WTC11 (cell line): ENCODE measurements at regions not wholly inside any gene's neighbourhood (a gene's known extent, or its start where the extent isn't known, plus 50 kb on each side); places are given as distances from the start of the nearest gene placed in this dataset.

Experiments
- ETV6 ChIP-seq: sonication (generic); formaldehyde crosslinking; IDR thresholded peaks from 2 replicates; pipeline ENCODE4 v1.8.1; 2022; ENCODE audit warnings: mild to moderate bottlenecking, missing genetic modification reagents
- GTF2I ChIP-seq: fragments of 250-450 bp; sonication (Bioruptor Pico); conservative IDR thresholded peaks from 2 replicates; pipeline ENCODE4 v1.4.0; 2021; ENCODE audit warnings: mild to moderate bottlenecking
- JAZF1 ChIP-seq: fragments of 250-450 bp; sonication (Bioruptor Pico); IDR thresholded peaks from 2 replicates; pipeline ENCODE4 v1.9.0; 2021; ENCODE audit warnings: moderate library complexity, mild to moderate bottlenecking, inconsistent platforms
- NFATC4 ChIP-seq: fragments of 250-450 bp; sonication (Bioruptor Pico); IDR thresholded peaks from 2 replicates; pipeline ENCODE4 v1.9.0; 2021; ENCODE audit warnings: mild to moderate bottlenecking
- NR3C1 ChIP-seq: sonication (generic); formaldehyde crosslinking; conservative IDR thresholded peaks from 2 replicates; pipeline ENCODE4 v1.8.1; 2023; ENCODE audit warnings: low read depth, mild to moderate bottlenecking, missing genetic modification reagents
- PRRX2 ChIP-seq: fragments of 250-450 bp; sonication (Bioruptor Pico); IDR thresholded peaks from 2 replicates; pipeline ENCODE4 v1.8.0; 2021; ENCODE audit warnings: mild to moderate bottlenecking
- RELA ChIP-seq: sonication (generic); formaldehyde crosslinking; IDR thresholded peaks from 2 replicates; pipeline ENCODE4 v1.8.1; 2022; ENCODE audit warnings: missing genetic modification reagents, mild to moderate bottlenecking, borderline replicate concordance
- TEAD1 ChIP-seq: sonication (generic); formaldehyde crosslinking; IDR thresholded peaks from 2 replicates; pipeline ENCODE4 v1.8.0; 2022; ENCODE audit warnings: mild to moderate bottlenecking, missing genetic modification reagents
- TP53 ChIP-seq: sonication (generic); formaldehyde crosslinking; IDR thresholded peaks from 2 replicates; pipeline ENCODE4 v1.8.1; 2023; ENCODE audit warnings: mild to moderate bottlenecking, missing genetic modification reagents
- ZBTB21 ChIP-seq: sonication (generic); formaldehyde crosslinking; IDR thresholded peaks from 2 replicates; pipeline ENCODE4 v1.8.1; 2023; ENCODE audit warnings: mild to moderate bottlenecking, missing genetic modification reagents, borderline replicate concordance
- ZNF232 ChIP-seq: sonication (generic); formaldehyde crosslinking; IDR thresholded peaks from 2 replicates; pipeline ENCODE4 v1.8.0; 2022; ENCODE audit warnings: mild to moderate bottlenecking, missing genetic modification reagents
- ZNF263 ChIP-seq: sonication (generic); formaldehyde crosslinking; IDR thresholded peaks from 2 replicates; pipeline ENCODE4 v1.8.1; 2022; ENCODE audit warnings: low read depth, mild to moderate bottlenecking, moderate library complexity, missing genetic modification reagents
- ZNF396 ChIP-seq: fragments of 250-450 bp; sonication (Bioruptor Pico); IDR thresholded peaks from 2 replicates; pipeline ENCODE4 v1.8.0; 2021; ENCODE audit warnings: mild to moderate bottlenecking, moderate library complexity, borderline replicate concordance
- ZNF671 ChIP-seq: fragments of 250-450 bp; sonication (Bioruptor Pico); IDR thresholded peaks from 2 replicates; pipeline ENCODE4 v1.8.0; 2021; ENCODE audit warnings: mild to moderate bottlenecking
- TF ChIP-seq, protein P1 (sequence below): sonication (generic); formaldehyde crosslinking; IDR thresholded peaks from 2 replicates; pipeline ENCODE4 v1.8.1; 2023; ENCODE audit warnings: mild to moderate bottlenecking, missing genetic modification reagents, borderline replicate concordance
- TF ChIP-seq, protein P2 (sequence below): sonication (generic); formaldehyde crosslinking; IDR thresholded peaks from 2 replicates; pipeline ENCODE4 v1.8.0; 2022; ENCODE audit warnings: mild to moderate bottlenecking, missing genetic modification reagents
- TF ChIP-seq, protein P3 (sequence below): sonication (generic); formaldehyde crosslinking; IDR thresholded peaks from 2 replicates; pipeline ENCODE4 v1.8.1; 2023; ENCODE audit warnings: mild to moderate bottlenecking, missing genetic modification reagents
- TF ChIP-seq, protein P4 (sequence below): sonication (generic); formaldehyde crosslinking; IDR thresholded peaks from 2 replicates; pipeline ENCODE4 v1.8.1; 2022; ENCODE audit warnings: mild to moderate bottlenecking, missing genetic modification reagents, moderate library complexity, borderline replicate concordance
- TF ChIP-seq, protein P5 (sequence below): sonication (generic); formaldehyde crosslinking; conservative IDR thresholded peaks from 2 replicates; pipeline ENCODE4 v1.8.1; 2023; ENCODE audit warnings: mild to moderate bottlenecking, low read depth, missing genetic modification reagents, moderate library complexity
- TF ChIP-seq, protein P6 (sequence below): sonication (generic); formaldehyde crosslinking; IDR thresholded peaks from 2 replicates; pipeline ENCODE4 v1.8.0; 2022; ENCODE audit warnings: mild to moderate bottlenecking, missing genetic modification reagents
- TF ChIP-seq, protein P7 (sequence below): fragments of 250-450 bp; sonication (Bioruptor Pico); conservative IDR thresholded peaks from 2 replicates; pipeline ENCODE4 v1.9.0; 2021; ENCODE audit warnings: mild to moderate bottlenecking

DNA sequence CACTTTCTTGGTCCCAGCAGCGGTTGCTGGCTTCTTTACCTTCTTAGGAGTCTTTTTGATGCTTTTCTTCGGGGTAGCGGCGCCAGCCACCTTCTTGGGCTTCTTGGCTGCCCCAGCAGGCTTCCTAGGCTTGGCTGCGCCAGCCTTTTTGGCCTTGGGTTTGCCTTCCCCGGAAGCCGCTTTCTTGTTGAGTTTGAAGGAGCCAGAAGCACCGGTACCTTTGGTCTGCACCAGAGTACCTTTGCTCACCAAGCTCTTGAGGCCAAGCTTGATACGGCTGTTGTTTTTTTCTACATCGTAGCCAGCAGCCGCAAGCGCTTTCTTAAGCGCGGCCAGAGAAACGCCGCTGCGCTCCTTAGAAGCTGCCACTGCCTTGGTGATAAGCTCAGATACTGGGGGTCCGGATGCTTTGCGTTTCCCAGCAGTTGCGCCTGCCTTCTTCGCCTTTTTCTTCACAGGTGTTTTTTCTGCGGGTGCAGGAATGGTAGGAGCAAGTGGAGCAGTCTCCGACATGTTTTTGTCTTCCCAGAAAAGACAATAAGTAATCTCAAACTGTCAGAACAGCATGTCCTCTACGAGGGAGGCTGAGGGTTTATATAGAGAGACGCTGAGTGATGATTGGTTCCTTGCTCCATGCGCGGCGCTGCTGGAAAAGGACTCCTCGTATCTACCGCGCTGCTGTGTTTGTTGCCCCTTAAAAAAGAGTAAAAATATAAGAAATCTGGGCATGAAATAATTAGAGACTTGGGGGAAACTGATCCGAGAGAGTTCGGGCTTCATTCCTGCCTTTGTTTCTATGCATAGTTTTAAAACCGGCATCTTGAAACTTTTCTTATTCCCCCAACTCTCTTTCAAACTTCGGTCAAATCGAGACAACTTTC, 130.3 kb upstream of the BTN3A2 start (continued):
- TF ChIP-seq ZBTB21 (CRISPR knock-in tag), result no peak
- TF ChIP-seq, protein P1, sequence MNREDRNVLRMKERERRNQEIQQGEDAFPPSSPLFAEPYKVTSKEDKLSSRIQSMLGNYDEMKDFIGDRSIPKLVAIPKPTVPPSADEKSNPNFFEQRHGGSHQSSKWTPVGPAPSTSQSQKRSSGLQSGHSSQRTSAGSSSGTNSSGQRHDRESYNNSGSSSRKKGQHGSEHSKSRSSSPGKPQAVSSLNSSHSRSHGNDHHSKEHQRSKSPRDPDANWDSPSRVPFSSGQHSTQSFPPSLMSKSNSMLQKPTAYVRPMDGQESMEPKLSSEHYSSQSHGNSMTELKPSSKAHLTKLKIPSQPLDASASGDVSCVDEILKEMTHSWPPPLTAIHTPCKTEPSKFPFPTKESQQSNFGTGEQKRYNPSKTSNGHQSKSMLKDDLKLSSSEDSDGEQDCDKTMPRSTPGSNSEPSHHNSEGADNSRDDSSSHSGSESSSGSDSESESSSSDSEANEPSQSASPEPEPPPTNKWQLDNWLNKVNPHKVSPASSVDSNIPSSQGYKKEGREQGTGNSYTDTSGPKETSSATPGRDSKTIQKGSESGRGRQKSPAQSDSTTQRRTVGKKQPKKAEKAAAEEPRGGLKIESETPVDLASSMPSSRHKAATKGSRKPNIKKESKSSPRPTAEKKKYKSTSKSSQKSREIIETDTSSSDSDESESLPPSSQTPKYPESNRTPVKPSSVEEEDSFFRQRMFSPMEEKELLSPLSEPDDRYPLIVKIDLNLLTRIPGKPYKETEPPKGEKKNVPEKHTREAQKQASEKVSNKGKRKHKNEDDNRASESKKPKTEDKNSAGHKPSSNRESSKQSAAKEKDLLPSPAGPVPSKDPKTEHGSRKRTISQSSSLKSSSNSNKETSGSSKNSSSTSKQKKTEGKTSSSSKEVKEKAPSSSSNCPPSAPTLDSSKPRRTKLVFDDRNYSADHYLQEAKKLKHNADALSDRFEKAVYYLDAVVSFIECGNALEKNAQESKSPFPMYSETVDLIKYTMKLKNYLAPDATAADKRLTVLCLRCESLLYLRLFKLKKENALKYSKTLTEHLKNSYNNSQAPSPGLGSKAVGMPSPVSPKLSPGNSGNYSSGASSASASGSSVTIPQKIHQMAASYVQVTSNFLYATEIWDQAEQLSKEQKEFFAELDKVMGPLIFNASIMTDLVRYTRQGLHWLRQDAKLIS (CRISPR knock-in tag), result peak; percentile 49; the same call in 1 of the 2 replicates
- no peak for TF ChIP-seq TEAD1 (CRISPR knock-in tag)
- TF ChIP-seq, protein P2, sequence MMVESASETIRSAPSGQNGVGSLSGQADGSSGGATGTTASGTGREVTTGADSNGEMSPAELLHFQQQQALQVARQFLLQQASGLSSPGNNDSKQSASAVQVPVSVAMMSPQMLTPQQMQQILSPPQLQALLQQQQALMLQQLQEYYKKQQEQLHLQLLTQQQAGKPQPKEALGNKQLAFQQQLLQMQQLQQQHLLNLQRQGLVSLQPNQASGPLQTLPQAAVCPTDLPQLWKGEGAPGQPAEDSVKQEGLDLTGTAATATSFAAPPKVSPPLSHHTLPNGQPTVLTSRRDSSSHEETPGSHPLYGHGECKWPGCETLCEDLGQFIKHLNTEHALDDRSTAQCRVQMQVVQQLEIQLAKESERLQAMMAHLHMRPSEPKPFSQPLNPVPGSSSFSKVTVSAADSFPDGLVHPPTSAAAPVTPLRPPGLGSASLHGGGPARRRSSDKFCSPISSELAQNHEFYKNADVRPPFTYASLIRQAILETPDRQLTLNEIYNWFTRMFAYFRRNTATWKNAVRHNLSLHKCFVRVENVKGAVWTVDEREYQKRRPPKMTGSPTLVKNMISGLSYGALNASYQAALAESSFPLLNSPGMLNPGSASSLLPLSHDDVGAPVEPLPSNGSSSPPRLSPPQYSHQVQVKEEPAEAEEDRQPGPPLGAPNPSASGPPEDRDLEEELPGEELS, result 0 out of 2 replicates have a peak, but pooled peaks have one; percentile 31
- TF ChIP-seq RELA (CRISPR knock-in tag), result no peak
- TF ChIP-seq, protein P3, sequence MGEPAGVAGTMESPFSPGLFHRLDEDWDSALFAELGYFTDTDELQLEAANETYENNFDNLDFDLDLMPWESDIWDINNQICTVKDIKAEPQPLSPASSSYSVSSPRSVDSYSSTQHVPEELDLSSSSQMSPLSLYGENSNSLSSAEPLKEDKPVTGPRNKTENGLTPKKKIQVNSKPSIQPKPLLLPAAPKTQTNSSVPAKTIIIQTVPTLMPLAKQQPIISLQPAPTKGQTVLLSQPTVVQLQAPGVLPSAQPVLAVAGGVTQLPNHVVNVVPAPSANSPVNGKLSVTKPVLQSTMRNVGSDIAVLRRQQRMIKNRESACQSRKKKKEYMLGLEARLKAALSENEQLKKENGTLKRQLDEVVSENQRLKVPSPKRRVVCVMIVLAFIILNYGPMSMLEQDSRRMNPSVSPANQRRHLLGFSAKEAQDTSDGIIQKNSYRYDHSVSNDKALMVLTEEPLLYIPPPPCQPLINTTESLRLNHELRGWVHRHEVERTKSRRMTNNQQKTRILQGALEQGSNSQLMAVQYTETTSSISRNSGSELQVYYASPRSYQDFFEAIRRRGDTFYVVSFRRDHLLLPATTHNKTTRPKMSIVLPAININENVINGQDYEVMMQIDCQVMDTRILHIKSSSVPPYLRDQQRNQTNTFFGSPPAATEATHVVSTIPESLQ (CRISPR knock-in tag), result no peak
- no peak for TF ChIP-seq ZNF396 (CRISPR knock-in tag)
- no peak for TF ChIP-seq NR3C1 (CRISPR knock-in tag)
- TF ChIP-seq JAZF1 (CRISPR knock-in tag), result no peak
- TF ChIP-seq TP53 (CRISPR knock-in tag), result no peak
- 0 out of 2 replicates have a peak, but pooled peaks have one; percentile 43 for TF ChIP-seq ZNF671
- peak; percentile 64; the same call in 1 of the 2 replicates for TF ChIP-seq ETV6 (CRISPR knock-in tag)
- peak; percentile 59; the same call in 1 of the 2 replicates for TF ChIP-seq ZNF263 (CRISPR knock-in tag)
- TF ChIP-seq, protein P4, sequence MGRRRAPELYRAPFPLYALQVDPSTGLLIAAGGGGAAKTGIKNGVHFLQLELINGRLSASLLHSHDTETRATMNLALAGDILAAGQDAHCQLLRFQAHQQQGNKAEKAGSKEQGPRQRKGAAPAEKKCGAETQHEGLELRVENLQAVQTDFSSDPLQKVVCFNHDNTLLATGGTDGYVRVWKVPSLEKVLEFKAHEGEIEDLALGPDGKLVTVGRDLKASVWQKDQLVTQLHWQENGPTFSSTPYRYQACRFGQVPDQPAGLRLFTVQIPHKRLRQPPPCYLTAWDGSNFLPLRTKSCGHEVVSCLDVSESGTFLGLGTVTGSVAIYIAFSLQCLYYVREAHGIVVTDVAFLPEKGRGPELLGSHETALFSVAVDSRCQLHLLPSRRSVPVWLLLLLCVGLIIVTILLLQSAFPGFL, result no peak
- TF ChIP-seq, protein P5, sequence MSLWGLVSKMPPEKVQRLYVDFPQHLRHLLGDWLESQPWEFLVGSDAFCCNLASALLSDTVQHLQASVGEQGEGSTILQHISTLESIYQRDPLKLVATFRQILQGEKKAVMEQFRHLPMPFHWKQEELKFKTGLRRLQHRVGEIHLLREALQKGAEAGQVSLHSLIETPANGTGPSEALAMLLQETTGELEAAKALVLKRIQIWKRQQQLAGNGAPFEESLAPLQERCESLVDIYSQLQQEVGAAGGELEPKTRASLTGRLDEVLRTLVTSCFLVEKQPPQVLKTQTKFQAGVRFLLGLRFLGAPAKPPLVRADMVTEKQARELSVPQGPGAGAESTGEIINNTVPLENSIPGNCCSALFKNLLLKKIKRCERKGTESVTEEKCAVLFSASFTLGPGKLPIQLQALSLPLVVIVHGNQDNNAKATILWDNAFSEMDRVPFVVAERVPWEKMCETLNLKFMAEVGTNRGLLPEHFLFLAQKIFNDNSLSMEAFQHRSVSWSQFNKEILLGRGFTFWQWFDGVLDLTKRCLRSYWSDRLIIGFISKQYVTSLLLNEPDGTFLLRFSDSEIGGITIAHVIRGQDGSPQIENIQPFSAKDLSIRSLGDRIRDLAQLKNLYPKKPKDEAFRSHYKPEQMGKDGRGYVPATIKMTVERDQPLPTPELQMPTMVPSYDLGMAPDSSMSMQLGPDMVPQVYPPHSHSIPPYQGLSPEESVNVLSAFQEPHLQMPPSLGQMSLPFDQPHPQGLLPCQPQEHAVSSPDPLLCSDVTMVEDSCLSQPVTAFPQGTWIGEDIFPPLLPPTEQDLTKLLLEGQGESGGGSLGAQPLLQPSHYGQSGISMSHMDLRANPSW (CRISPR knock-in tag), result no peak
- peak; percentile 71; the same call in 1 of the 2 replicates for TF ChIP-seq ZNF232 (CRISPR knock-in tag)
- TF ChIP-seq PRRX2, result no peak
- TF ChIP-seq, protein P6, sequence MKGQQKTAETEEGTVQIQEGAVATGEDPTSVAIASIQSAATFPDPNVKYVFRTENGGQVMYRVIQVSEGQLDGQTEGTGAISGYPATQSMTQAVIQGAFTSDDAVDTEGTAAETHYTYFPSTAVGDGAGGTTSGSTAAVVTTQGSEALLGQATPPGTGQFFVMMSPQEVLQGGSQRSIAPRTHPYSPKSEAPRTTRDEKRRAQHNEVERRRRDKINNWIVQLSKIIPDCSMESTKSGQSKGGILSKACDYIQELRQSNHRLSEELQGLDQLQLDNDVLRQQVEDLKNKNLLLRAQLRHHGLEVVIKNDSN (CRISPR knock-in tag), result 0 out of 2 replicates have a peak, but pooled peaks have one; percentile 13
- TF ChIP-seq GTF2I (CRISPR knock-in tag), result no peak
- TF ChIP-seq, protein P7, sequence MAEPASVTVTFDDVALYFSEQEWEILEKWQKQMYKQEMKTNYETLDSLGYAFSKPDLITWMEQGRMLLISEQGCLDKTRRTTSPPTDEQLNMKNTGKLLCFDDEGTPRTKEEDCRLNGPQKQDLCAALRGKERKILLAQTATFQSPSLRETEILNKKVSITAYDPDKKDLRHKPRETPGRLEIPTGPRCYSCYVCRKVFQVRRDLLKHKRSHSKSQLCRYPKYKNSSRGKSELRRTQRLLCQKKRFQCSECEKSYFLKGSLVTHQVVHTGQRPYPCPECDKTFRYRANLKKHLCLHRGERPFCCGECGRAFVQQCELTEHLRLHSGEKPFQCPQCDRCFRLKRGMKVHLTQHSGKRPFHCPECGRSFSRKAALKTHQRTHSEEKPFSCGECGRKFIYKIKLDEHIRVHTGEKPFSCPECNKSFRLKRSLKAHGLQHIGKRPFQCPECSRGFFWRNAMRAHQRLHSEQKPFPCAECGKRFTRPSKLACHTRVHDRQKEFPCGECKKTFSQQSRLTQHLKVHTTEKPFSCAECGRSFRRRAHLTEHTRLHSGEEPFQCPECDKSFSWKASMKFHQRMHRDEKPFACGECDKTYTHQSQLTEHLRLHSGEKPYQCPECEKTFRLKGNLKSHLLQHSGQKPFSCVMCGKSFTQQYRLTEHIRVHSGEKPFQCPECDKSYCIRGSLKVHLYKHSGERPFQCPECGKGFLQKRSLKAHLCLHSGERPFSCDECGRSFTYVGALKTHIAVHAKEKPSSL (CRISPR knock-in tag), result no peak; the same call in 1 of the 2 replicates
- TF ChIP-seq NFATC4 (CRISPR knock-in tag), result peak; percentile 22
